ENCODE measurements at regions not wholly inside any gene's neighbourhood (a gene's known extent, or its start where the extent isn't known, plus 50 kb on each side); places are given as distances from the start of the nearest gene placed in this dataset.

- TF ChIP-seq REST (IDR thresholded peaks at IDR 0.05; ENCODE audit: low read depth) (no peak), EP300 (IDR thresholded peaks at IDR 0.05; ENCODE audit: borderline replicate concordance) (no peak)
Observed at GRCh38 chr2:126827371-126827770, 71.3 kb upstream of the TEX51 start.

GRCh38 chr2:126828051-126828450, 70.6 kb upstream of the TEX51 start:
- TF ChIP-seq CREB1 (IDR thresholded peaks at IDR 0.05; ENCODE audit: low read depth), result no peak
- no peak for TF ChIP-seq USF1 (IDR thresholded peaks at IDR 0.05)
- TF ChIP-seq EGR1 (IDR thresholded peaks at IDR 0.05), result no peak
- no peak for TF ChIP-seq CEBPB (IDR thresholded peaks at IDR 0.05)
- no peak for TF ChIP-seq MAX (IDR thresholded peaks at IDR 0.05)
- no peak for TF ChIP-seq RAD21 (IDR thresholded peaks at IDR 0.05; ENCODE audit: low read depth)
- no peak for TF ChIP-seq REST (IDR thresholded peaks at IDR 0.05; ENCODE audit: low read depth)
- TF ChIP-seq NFIC (IDR thresholded peaks at IDR 0.05), result no peak
- TF ChIP-seq TAF1 (IDR thresholded peaks at IDR 0.05; ENCODE audit: low read depth), result no peak
- no peak for TF ChIP-seq EP300 (IDR thresholded peaks at IDR 0.05; ENCODE audit: borderline replicate concordance)
- no peak for TF ChIP-seq ZBTB7A (IDR thresholded peaks at IDR 0.05; ENCODE audit: low read depth)
- TF ChIP-seq YY1 (IDR thresholded peaks at IDR 0.05; ENCODE audit: low read depth), result no peak

- TF ChIP-seq ZBTB7A (IDR thresholded peaks at IDR 0.05; ENCODE audit: low read depth), result no peak
- TF ChIP-seq MAX (IDR thresholded peaks at IDR 0.05), result no peak
- no peak for TF ChIP-seq TAF1 (IDR thresholded peaks at IDR 0.05; ENCODE audit: low read depth)
- TF ChIP-seq CREB1 (IDR thresholded peaks at IDR 0.05; ENCODE audit: low read depth), result no peak
- no peak for TF ChIP-seq EP300 (IDR thresholded peaks at IDR 0.05; ENCODE audit: borderline replicate concordance)
- no peak for TF ChIP-seq EGR1 (IDR thresholded peaks at IDR 0.05)
Observed at GRCh38 chr2:126828491-126828890, 70.2 kb upstream of the TEX51 start.

- TF ChIP-seq EP300 (IDR thresholded peaks at IDR 0.05; ENCODE audit: borderline replicate concordance) (no peak), RAD21 (IDR thresholded peaks at IDR 0.05; ENCODE audit: low read depth) (no peak), FOXM1 (IDR thresholded peaks at IDR 0.05; ENCODE audit: borderline replicate concordance, low read depth) (no peak), NFIC (IDR thresholded peaks at IDR 0.05) (no peak), TCF12 (IDR thresholded peaks at IDR 0.05; ENCODE audit: low read depth) (no peak), CREB1 (IDR thresholded peaks at IDR 0.05; ENCODE audit: low read depth) (no peak), MAX (IDR thresholded peaks at IDR 0.05) (no peak), YY1 (IDR thresholded peaks at IDR 0.05; ENCODE audit: low read depth) (no peak), USF1 (IDR thresholded peaks at IDR 0.05) (no peak), REST (IDR thresholded peaks at IDR 0.05; ENCODE audit: low read depth) (no peak), EGR1 (IDR thresholded peaks at IDR 0.05) (no peak), TEAD4 (IDR thresholded peaks at IDR 0.05) (no peak), TAF1 (IDR thresholded peaks at IDR 0.05; ENCODE audit: low read depth) (no peak), ZBTB7A (IDR thresholded peaks at IDR 0.05; ENCODE audit: low read depth) (no peak), CEBPB (IDR thresholded peaks at IDR 0.05) (no peak)
Observed at GRCh38 chr2:126831234-126832005, 67.3 kb upstream of the TEX51 start.

Data from Ishikawa (cell line).